HG03139 (cell line): ENCODE measurements at regions not wholly inside any gene's neighbourhood (a gene's known extent, or its start where the extent isn't known, plus 50 kb on each side); places are given as distances from the start of the nearest gene placed in this dataset.
"Not testable (repeated sequence)": the region's sequence is repeated elsewhere in the genome, so short reads cannot be mapped to it uniquely, and the experiment has no call there.

Source experiments
- ATAC-seq: cut with Tn5 transposase; IDR thresholded peaks from one replicate; pipeline ENCODE4 v1.9.1; 2021; ENCODE audit not compliant: unreplicated experiment

DNA sequence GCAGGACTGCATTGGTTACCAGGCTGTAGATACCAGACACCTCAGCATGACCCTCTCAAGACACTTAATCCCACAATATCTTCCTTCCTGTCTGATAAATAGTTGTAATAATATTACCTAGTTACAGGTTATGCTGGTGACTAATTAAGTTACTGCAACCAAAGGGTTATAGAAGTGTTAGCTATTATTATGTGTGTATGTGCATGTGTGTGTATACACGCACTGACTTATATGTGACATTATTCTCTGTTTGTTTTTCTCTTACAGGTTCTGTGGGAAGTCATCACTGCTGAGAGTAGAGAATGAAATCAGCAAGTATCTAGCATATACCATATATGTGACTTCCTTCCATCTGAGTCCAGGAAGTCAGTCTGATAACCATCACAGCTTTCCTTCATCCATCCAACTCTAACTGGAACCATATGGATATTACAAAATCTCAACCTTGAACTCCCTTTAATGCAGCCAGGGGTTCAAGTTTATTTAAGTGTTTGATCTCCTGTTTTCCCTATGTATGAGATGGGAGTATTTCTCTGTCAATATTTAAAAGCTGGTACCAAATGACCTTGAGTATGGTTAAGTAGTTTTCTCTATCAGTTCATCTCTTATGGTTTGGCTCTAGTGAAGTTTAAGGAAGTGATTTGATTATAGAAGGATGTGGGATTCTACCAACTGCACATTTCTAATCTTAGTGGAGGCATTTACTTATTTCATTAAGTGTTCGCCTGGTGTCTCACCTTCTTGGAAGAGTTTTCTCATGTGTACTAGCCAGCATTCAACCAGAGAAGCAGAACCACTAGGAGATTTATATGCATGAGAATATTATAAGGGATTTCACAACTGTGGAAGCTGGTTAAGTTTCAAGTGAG, 313.2 kb downstream of the HIVEP2 start:
- no peak for ATAC-seq

DNA sequence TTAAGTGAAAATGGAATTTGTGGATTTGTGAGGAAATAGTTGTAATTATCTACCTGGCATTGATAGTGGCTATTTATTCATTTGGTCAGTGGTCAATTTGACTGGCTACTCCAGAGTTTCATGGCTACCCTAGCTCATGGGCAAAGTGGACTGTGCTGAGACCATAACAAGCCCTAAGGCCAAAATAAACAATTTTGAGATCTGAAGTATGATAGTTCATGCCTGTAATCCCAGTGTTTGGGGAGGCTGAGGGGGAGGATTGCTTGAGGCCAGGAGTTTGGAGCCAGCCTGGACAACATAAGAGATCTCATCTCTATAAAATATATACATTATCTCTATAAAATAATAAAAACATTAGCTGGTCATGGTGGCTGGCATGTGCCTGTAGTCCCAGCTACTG, 311.7 kb downstream of the HIVEP2 start:
- ATAC-seq: no peak

DNA sequence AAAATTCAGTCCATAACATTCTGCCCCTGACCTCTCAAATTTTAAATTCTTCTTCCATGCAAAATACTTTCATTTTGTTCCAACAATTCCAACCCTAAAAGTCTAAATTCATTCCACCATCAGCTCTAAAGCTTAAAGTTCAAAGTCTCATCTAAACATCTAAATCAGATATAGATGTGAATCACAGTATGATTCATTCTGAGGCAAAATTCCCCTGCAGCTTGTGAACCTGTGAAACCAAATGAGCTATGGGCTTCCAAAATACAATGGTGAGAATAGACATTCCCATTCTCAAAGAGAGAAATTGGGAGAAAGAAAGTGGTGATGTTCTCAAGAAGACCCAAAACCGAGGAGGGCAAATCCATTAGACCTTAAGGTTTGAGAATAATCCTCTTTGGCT, 309.8 kb downstream of the HIVEP2 start:
- no peak for ATAC-seq

DNA sequence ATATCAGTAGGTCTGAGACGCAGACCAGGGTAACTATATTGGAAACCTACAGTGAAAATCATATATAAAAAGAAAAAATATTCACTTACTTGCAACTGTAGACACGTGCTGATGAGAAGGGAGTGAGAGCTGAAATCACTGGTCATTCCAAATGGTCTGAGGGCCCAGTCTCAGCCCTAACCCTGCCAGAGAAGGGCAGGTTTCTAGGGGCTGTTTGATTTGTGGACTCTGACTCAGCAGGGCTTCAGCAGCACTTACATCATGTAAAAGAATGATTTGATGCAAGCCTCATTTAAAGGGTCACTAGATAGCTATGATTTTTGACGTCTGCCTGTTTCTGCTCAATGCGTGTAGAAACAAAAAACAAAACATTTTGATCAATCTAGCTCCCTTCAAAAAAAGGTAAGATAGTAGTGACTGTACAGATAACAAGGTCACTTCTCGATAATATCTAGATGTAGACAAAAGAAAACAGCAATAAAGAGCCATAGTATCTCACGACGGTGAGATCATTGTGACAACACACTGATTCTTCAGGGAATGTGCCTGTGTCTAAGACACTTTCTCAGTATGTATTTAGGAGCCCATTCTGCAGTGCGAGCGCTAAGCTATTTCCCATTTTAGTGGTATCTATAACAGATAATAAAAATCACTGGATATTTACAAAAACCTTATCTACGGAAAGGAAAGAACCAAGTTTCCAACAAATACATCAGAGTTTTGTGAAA, 307.2 kb downstream of the HIVEP2 start:
- no peak for ATAC-seq

DNA sequence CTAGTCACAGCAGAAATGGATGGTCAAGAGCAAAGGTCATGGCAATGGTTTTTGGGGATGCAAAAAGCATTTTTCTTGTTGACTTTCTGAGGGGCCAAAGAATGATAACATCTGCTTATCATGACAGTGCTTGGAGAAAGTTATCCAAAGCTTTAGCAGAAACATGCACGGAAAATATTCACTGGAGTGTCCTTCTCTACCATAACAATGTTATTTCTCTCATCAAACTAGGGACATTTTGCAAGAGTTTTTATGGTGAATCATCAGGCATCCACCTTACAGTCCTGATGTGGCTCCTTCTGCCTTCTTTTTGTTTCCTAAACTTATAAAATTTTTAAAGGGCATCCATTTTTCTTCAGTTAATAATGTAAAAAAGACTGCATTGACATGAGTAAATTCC, 302.3 kb downstream of the HIVEP2 start:
- ATAC-seq: no peak

DNA sequence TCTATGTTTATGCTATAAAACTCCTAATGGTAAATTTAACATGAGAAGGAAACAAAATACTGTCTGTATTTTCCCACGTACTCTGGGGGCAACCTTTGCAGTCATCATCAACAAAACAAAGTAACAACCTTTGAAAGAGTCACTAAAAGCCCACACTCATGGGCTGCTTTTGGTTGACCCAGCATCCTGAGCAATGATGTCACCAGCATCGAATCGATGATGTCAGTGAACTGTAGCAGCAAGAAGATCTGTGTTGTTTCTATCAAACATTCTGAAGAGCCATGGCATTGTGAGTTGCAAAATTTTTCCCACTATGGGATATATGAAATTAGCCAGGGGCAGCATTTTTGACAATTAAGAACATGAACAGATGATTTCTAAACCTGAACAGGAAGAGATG, 300.1 kb downstream of the HIVEP2 start:
- no peak for ATAC-seq

DNA sequence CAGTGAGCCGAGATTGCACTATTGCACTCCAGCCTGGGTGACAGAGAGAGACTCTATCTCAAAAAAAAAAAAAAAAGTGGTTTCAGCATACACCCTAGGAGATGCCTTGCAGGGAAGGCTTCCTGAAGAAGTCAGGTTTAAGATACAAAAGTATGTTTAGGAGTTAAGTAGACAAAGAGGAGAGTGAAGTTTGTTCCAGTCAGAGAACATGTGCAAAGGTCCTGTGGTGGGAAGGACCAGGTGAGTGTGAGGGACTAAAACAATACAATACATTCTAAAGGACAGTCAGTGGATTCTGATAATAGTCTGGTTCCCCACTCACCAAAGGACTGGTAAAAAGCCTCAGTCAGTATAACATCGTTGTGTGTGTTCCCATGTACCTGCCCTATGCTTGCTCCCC, 299.3 kb downstream of the HIVEP2 start:
- no peak for ATAC-seq

DNA sequence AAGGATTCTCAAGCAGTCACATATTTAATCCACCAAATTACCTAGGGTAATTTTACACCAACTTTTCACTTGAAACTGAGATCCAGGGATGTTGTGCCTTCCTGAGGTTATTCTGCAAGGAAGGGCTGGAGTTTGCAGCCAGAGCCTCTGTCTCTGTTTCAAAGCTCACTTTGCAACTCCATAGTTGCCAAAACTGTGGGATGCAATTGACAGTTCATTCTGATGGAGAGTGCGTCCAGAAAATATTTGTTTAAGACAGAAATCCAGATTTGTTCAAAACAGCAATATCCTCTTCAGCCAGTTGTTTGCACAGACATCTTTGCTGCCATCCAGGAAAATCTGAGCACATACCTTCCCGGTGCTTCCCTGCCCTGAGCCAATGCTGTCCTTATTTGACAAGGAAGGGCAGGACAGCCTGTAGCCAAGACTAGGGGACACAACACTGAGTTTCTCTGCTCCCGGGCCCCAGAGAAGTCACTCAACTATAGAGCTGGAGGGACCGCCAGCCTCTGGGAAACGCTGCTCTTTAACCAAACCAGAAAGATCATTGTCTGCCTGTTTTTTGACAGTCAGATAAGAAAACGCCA, 297.4 kb downstream of the HIVEP2 start:
- no peak for ATAC-seq

DNA sequence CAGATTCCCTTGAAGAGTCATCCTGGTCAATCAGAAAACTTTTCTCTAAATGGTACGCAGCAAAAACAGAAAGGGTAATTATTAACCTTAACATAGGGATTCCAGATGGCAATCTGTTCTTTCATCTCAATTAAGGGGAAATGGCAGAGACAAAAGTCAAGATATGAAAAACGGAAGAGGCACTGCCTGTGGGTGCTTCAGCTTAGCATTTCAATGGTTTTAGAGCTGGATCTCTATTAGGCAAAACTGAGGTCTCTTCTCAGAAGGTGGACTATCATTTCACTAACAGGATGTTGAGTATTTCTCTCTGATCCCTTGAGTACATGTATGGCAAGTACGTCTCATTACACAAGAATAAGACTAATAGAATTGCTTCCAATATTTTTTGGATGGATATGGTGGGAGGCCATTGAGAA, 296.9 kb downstream of the HIVEP2 start:
- no peak for ATAC-seq

DNA sequence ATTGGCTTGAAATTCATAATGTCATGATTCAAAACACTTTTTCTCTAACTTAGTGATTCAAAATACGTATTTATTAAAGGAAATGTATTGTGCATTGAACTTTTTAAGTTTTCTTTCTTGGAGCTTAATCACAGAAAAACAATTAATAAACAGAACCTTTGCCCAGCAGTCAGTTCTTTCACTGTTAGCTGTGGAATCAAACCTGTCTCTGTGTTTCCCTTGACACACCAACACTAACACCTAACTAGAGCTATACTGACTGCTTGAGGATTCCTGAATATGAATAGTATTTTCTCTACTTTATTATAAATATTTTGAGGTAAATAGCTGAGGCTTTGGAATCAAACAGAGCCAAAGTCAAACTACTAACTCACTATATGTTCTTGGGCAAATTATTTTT, 296.4 kb downstream of the HIVEP2 start:
- no peak for ATAC-seq

DNA sequence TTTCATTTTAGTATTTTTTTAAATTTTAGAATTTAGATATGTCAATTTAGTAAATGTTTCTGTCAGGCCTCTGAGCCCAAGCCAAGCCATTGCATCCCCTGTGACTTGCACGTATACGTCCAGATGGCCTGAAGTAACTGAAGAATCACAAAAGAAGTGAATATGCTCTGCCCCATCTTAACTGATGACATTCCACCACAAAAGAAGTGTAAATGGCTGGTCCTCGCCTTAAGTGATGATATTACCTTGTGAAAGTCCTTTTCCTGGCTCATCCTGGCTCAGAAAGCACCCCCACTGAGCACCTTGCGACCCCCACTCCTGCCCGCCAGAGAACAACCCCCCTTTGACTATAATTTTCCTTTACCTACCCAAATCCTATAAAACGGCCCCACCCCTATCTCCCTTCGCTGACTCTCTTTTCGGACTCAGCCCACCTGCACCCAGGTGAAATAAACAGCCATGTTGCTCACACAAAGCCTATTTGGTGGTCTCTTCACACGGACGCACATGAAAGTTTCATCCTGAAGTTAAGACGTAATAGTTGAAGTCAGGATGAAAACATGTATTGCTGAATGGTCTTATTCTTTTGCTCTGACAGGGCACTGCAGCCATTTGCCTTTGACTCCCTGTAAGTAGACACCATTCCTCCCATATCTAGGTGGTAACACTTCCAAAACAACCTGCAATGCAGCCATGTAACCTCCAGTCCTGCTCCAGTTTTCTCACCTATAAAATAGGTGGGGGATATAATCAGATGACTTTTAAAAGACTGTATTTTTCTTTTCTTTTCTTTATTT, 295.3 kb downstream of the HIVEP2 start:
- not testable (repeated sequence) for ATAC-seq

DNA sequence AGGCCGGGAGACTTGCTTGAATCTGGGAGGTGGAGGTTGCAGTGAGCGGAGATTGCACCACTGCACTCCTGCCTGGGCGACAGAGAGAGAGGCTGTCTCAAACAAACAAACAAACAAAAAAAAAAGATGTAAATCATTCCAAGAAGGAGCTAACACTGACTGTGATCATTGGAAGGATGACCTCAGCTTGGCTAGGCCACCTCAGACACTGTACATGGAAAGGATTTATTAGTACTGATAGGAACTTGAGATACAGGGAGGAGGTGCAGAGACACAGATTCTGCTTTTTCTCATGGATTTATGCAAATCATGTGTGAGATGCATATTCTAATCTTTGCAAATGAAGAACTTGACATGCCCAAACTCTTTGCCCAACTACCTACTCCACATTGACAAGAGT, 293.6 kb downstream of the HIVEP2 start:
- ATAC-seq: no peak

DNA sequence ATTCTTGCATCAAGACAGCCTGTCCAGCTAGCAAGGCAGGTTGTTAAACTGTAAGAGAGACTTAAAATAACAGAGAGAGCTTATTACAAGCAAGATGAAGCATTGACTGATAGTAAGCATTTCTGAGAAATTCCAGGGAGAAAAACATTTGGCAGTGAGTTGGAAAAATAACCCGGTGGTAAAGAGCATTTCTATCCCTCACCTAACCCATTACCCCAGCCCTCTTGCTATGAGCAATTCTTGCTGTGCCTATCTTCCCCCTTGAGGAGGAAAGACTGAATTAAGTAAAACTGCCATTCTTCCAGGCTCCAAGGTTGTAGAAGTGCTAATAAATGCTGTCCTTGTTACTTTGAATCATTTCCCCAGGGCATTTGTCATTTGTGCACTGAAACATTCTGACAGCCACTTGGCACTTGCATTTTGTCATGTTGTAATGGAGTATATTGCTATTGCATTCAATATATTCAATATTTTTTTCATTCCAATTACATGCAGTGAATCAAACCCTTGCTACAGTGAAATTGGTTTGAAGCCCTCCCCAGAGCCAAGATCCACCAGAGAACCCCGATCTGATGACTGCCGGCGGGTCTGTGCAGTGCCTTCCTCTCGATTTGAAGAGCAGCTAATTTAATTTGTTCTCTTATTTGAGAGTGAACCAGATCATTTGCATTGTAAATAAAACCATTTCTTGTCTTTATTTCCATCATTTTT, 291.1 kb downstream of the HIVEP2 start:
- ATAC-seq: no peak

DNA sequence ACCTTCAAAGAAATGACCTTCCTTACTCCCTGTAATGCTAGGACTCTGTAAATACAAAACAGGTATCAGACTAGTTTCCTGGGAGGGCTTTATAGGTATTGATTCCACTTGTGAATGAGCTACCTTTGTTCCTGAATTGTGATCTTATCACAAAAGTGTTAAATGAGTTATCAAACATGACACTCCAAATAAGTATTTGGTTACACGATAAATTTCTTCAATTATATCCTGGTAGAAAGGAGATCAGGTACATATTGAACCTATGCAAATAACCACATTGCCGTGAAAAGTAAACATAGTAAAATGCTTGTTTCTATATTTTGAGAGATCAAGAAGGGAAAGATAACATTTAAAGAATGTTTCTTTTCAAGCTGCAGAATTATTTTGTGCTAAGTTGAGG, 285.3 kb downstream of the HIVEP2 start:
- no peak for ATAC-seq

DNA sequence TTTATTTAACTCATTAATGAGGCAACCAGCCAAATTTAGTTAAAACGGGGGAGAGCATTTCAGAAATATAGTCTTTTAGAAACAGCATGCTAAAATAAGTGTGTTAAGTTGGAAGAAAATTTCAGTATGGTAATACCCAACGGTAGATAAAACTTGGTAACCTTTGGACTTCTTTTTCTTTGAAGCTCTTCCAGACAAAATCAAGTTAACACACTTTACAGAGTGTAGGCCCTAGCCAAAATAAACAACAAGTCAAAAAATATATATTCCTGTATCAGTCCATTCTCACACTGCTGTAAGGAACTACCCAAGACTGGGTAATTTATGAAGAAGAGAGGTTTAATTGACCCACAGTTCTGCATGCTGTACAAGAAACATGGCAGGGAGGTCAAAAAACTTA, 279.6 kb downstream of the HIVEP2 start:
- no peak for ATAC-seq

DNA sequence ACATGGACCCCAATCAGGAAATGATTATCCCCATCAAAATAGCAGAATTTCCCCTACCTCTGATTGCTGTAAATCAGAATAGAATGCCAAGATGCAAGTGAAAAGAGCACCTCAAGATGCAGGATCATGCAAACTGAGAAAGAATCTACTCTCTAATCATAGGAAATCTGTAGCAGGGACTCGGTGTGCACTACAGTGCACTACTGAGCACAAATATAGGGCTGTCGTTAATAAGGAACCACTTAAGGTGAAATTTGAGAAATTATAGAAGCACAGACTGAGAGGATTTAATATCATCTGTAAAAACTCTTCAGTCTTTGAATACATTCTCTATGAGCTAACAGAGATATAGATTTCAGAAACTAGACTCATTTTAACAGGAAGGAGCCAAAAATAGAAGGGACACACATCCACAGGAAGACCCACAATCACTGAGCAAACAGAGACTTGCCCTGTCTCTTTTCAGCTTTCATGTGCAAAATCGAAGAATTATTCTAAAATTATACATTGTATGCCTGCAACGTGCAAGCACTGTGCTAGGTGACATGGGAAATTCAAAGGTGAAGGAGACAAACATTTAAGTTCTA, 278.3 kb downstream of the HIVEP2 start:
- ATAC-seq: no peak

DNA sequence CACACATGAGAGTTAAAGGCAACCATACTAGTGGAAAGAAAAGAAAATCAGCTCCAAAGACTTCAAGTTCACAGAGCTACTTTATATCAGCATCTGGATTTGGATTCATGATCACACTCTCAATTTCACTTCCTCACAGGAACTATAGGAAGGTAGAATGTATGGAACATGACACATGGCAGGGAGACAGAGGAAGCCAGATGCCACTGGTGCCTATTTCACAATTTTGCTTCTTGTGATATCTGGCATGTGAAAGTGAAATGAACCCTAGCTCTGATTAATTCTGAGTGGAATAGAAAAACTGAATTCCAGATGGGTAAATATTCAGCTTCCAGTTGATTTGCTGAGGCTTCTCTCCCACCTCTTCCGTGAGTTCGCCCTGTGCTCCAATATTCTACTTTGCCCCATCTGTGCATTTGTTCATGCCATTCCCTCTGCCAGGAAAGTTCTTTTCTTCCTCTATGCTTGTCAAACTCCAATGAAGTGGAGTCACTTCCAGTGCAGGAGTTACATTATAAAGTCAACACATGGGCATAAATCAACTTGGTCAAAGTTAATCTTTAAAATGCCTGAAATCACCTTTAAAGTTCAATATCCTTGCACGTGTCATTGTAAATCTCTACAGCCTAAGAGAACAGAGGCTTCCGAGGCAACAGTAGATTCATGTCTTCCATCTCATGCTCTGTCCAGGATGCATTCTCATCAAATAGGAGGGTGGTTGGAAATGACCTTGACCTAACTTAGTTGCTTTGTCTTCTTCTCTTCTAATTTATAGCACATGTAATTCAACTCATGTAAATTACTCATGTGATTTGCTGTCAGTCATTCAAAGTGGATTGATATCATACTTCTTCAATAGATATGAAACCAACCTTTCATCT, 275.3 kb downstream of the HIVEP2 start:
- no peak for ATAC-seq

DNA sequence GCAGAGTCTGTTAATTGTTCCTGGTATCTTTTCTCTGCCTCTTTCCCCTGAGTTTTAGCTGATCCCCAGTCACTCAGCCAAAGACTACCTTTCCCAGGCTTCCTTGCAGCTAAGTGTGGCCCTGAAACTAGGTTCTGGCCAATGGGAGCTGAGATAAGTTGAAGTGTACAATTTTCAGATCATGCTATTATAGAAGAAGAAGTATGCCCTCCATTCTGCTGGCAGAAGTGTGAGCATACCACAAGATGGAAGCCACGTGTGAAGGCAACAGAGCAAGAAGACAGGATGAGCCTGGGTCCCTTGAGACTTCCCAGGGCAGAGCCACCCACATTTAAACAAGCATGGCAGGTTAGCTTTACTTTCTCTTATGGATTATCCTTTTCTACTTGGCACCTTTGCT, 273.2 kb downstream of the HIVEP2 start:
- ATAC-seq: peak; percentile 67

DNA sequence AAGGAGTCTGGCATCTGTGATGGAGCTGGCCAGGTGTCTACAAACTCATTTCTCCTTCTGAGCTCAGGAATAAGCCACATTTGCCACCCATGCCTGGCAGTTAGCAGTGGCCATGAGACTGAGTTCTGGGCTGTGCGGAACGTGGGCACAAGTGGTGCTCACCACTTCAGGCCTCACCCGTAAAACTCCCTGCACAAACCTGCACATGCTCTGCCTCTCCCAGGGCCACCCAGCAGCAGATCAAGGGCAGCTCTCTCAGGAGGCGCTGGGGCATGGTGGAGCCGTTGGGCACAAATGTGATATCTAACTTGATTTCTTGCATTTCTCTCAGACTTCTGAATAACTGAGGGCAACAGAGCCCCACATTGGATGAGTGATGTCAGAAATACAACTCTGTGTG, 269.5 kb downstream of the HIVEP2 start:
- no peak for ATAC-seq
